H1 (cell line): ENCODE measurements at regions not wholly inside any gene's neighbourhood (a gene's known extent, or its start where the extent isn't known, plus 50 kb on each side); places are given as distances from the start of the nearest gene placed in this dataset.

ENCODE experiments used
- BACH1 ChIP-seq: IDR thresholded peaks from 2 replicates; pipeline ENCODE4 v1.6.1; 2012; ENCODE audit warnings: low read length, improper control_type of control experiment
- CHD7 ChIP-seq: fragments of 300-600 bp; sonication (generic); IDR thresholded peaks from 2 replicates; pipeline ENCODE4 v1.7.1; 2012; ENCODE audit warnings: low read length, moderate library complexity, mild to moderate bottlenecking, inconsistent platforms; ENCODE audit not compliant: insufficient replicate concordance
- CREB1 ChIP-seq: IDR thresholded peaks from 2 replicates; pipeline ENCODE4 v1.6.1; 2012; ENCODE audit warnings: inconsistent platforms
- CTBP2 ChIP-seq: IDR thresholded peaks from 2 replicates; pipeline ENCODE4 v1.7.0; 2011; ENCODE audit warnings: borderline replicate concordance, mild to moderate bottlenecking, moderate library complexity, mixed read lengths, low read length; ENCODE audit not compliant: insufficient read depth, insufficient read length
- KDM1A ChIP-seq: fragments of 200-600, 300-600 bp; sonication (generic); IDR thresholded peaks from 2 replicates; pipeline ENCODE4 v1.7.1; 2016; ENCODE audit warnings: mild to moderate bottlenecking, low read length, borderline replicate concordance
- KDM5A ChIP-seq: fragments of 200-600 bp; IDR thresholded peaks from 2 replicates; pipeline ENCODE4 v1.7.1; 2012; ENCODE audit warnings: mild to moderate bottlenecking, low read length, inconsistent platforms, mixed read lengths
- POLR2AphosphoS5 ChIP-seq: IDR thresholded peaks from 2 replicates; pipeline ENCODE4 v1.6.1; 2011; ENCODE audit warnings: low read depth, low read length
- RXRA ChIP-seq: IDR thresholded peaks from 2 replicates; pipeline ENCODE4 v1.6.1; 2011; ENCODE audit warnings: low read depth, mild to moderate bottlenecking, low read length, moderate library complexity; ENCODE audit not compliant: insufficient read depth
- SP2 ChIP-seq: IDR thresholded peaks from 2 replicates; pipeline ENCODE4 v1.6.1; 2012; ENCODE audit warnings: mild to moderate bottlenecking, low read length, inconsistent platforms

- no peak for TF ChIP-seq KDM1A
- TF ChIP-seq CREB1: no peak
- TF ChIP-seq BACH1: no peak
- TF ChIP-seq CHD7: no peak
- no peak for TF ChIP-seq RXRA
- TF ChIP-seq POLR2AphosphoS5: no peak
- TF ChIP-seq KDM5A: no peak
- no peak for TF ChIP-seq CTBP2
- TF ChIP-seq SP2: no peak
Observed at GRCh38 chr7:91787931-91788330, 92.6 kb downstream of the MTERF1 start (continued).
